Lower leg skin (tissue), 3 donors: ENCODE measurements at regions not wholly inside any gene's neighbourhood (a gene's known extent, or its start where the extent isn't known, plus 50 kb on each side); places are given as distances from the start of the nearest gene placed in this dataset.

ENCODE experiments used
- POLR2A ChIP-seq, 2 donors: fragments of 450-650 bp; IDR thresholded peaks; one replicate each; pipeline ENCODE4 v1.6.1; 2016 to 2017; ENCODE audit warnings: antibody characterized with exemption in 2 of 2, mild to moderate bottlenecking in 1 of 2, moderate library complexity in 1 of 2
- TF ChIP-seq, protein P1 (sequence below), 3 donors: fragments of 450-650 bp; IDR thresholded peaks; one replicate each; pipeline ENCODE4 v1.5.1; 2016; ENCODE audit warnings: antibody characterized with exemption in 3 of 3, mild to moderate bottlenecking in 3 of 3, moderate library complexity in 2 of 3

DNA sequence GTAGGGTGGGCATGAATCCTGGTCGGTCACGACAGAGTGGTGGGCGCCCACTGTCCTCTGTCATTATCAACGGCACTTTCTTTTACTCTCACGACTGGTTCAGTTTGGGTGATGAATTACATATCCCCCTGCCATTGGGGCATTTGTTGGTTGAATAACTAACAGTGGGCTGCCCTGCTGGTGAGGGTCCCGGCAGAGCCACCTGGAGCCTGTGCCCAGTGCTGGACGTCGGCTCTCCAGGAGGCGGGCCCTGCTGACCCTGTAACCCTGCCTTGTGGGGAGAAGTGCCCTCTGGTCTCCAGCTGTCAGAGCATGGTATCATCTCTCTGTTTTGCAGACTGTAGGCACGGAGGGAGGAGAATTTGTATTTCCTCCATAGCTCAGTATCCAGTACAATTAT is 199.1 kb downstream of the GLRX3 start:
- TF ChIP-seq, protein P1, sequence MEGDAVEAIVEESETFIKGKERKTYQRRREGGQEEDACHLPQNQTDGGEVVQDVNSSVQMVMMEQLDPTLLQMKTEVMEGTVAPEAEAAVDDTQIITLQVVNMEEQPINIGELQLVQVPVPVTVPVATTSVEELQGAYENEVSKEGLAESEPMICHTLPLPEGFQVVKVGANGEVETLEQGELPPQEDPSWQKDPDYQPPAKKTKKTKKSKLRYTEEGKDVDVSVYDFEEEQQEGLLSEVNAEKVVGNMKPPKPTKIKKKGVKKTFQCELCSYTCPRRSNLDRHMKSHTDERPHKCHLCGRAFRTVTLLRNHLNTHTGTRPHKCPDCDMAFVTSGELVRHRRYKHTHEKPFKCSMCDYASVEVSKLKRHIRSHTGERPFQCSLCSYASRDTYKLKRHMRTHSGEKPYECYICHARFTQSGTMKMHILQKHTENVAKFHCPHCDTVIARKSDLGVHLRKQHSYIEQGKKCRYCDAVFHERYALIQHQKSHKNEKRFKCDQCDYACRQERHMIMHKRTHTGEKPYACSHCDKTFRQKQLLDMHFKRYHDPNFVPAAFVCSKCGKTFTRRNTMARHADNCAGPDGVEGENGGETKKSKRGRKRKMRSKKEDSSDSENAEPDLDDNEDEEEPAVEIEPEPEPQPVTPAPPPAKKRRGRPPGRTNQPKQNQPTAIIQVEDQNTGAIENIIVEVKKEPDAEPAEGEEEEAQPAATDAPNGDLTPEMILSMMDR (IDR thresholded peaks at IDR 0.05): no peak
- no peak for TF ChIP-seq POLR2A (IDR thresholded peaks at IDR 0.05)
